OCI-LY1 (cell line): ENCODE measurements at regions not wholly inside any gene's neighbourhood (a gene's known extent, or its start where the extent isn't known, plus 50 kb on each side); places are given as distances from the start of the nearest gene placed in this dataset.

Source experiments
- CTCF ChIP-seq: fragments of 200-600 bp; sonication (generic), shearing (Covaris generic); IDR thresholded peaks from 2 replicates; pipeline ENCODE4 v1.5.1; 2017; ENCODE audit warnings: mild to moderate bottlenecking, antibody characterized with exemption, low read length, moderate library complexity, mixed read lengths
- EZH2 ChIP-seq: fragments of 200-600 bp; sonication (generic), shearing (Covaris generic); IDR thresholded peaks from 2 replicates; pipeline ENCODE4 v1.8.0; 2017; ENCODE audit warnings: borderline replicate concordance, mixed run types, mild to moderate bottlenecking, antibody characterized with exemption, low read length, moderate library complexity, mixed read lengths

- TF ChIP-seq CTCF = no peak
- TF ChIP-seq EZH2 = no peak
Measured at GRCh38 chr14:21802441-21802840, 128.8 kb upstream of the OR4E1 start.
